Hepatocyte (in vitro differentiated cells): ENCODE measurements at regions not wholly inside any gene's neighbourhood (a gene's known extent, or its start where the extent isn't known, plus 50 kb on each side); places are given as distances from the start of the nearest gene placed in this dataset.

Source experiments
- DNase-seq: peaks from one replicate; pipeline ENCODE4 v3.0.0-alpha.2; 2016; ENCODE audit warnings: low spot score
- H2AFZ ChIP-seq: fragments of 200-600 bp; sonication (generic); 2 replicates; pipeline ENCODE4 v1.6.0; 2016; ENCODE audit warnings: antibody characterized with exemption, mild to moderate bottlenecking
- H3K27ac ChIP-seq: fragments of 200-600 bp; sonication (generic); 2 replicates; pipeline ENCODE4 v1.5.1; 2016; ENCODE audit warnings: mild to moderate bottlenecking
- H3K27me3 ChIP-seq: fragments of 200-600 bp; sonication (generic); 2 replicates; pipeline ENCODE4 v1.6.1; 2016
- H3K36me3 ChIP-seq: fragments of 200-600 bp; sonication (generic); replicated peaks from 2 replicates; pipeline ENCODE4 v1.5.1; 2016; ENCODE audit warnings: low read depth; ENCODE audit not compliant: insufficient read depth
- H3K4me1 ChIP-seq: fragments of 200-600 bp; sonication (generic); 2 replicates; pipeline ENCODE4 v1.5.1; 2016; ENCODE audit warnings: mild to moderate bottlenecking, moderate library complexity; ENCODE audit not compliant: insufficient read depth
- H3K4me2 ChIP-seq: fragments of 200-600 bp; sonication (generic); 2 replicates; pipeline ENCODE4 v1.6.0; 2016
- H3K4me3 ChIP-seq: fragments of 200-600 bp; sonication (generic); 2 replicates; pipeline ENCODE4 v1.5.1; 2016; ENCODE audit warnings: mild to moderate bottlenecking
- H3K79me2 ChIP-seq: fragments of 200-600 bp; sonication (generic); 2 replicates; pipeline ENCODE4 v1.6.0; 2017; ENCODE audit warnings: mild to moderate bottlenecking
- H3K9me2 ChIP-seq: fragments of 200-600 bp; sonication (generic); replicated peaks from 2 replicates; pipeline ENCODE4 v1.6.0; 2017; ENCODE audit warnings: mild to moderate bottlenecking; ENCODE audit not compliant: insufficient read depth
- H3K9me3 ChIP-seq: fragments of 200-600 bp; sonication (generic); 2 replicates; pipeline ENCODE4 v1.5.1; 2016; ENCODE audit warnings: low read depth, mild to moderate bottlenecking
- H4K20me1 ChIP-seq: fragments of 200-600 bp; sonication (generic); 2 replicates; pipeline ENCODE4 v1.6.0; 2016; ENCODE audit warnings: mild to moderate bottlenecking; ENCODE audit not compliant: insufficient read depth, poor library complexity, severe bottlenecking
- EZH2 ChIP-seq: fragments of 200-600 bp; sonication (generic); IDR thresholded peaks from 2 replicates; pipeline ENCODE4 v1.6.1; 2016; ENCODE audit warnings: antibody characterized with exemption, mild to moderate bottlenecking, borderline replicate concordance
- EZH2phosphoT487 ChIP-seq: fragments of 200-600 bp; sonication (generic); IDR thresholded peaks from one replicate; pipeline ENCODE4 v1.6.1; 2018; ENCODE audit warnings: antibody characterized with exemption, mild to moderate bottlenecking, low read depth, moderate library complexity; ENCODE audit not compliant: unreplicated experiment, severe bottlenecking
- WGBS: methylation state at CpG from one replicate; pipeline ENCODE4 v1.1.6; 2016; ENCODE audit warnings: low lambda C conversion rate; ENCODE audit errors: missing lambda C conversion rate; 5-methylcytosine and 5-hydroxymethylcytosine counted together
- TF ChIP-seq, protein P1 (sequence below): fragments of 200-600 bp; sonication (generic); IDR thresholded peaks from 2 replicates; pipeline ENCODE4 v1.5.1; 2016; ENCODE audit warnings: antibody characterized with exemption, mild to moderate bottlenecking; ENCODE audit not compliant: poor library complexity

GRCh38 chr2:211133766-211134165, 577.4 kb downstream of the CPS1 start:
- TF ChIP-seq EZH2 (no peak), EZH2phosphoT487 (no peak)
- TF ChIP-seq, protein P1, sequence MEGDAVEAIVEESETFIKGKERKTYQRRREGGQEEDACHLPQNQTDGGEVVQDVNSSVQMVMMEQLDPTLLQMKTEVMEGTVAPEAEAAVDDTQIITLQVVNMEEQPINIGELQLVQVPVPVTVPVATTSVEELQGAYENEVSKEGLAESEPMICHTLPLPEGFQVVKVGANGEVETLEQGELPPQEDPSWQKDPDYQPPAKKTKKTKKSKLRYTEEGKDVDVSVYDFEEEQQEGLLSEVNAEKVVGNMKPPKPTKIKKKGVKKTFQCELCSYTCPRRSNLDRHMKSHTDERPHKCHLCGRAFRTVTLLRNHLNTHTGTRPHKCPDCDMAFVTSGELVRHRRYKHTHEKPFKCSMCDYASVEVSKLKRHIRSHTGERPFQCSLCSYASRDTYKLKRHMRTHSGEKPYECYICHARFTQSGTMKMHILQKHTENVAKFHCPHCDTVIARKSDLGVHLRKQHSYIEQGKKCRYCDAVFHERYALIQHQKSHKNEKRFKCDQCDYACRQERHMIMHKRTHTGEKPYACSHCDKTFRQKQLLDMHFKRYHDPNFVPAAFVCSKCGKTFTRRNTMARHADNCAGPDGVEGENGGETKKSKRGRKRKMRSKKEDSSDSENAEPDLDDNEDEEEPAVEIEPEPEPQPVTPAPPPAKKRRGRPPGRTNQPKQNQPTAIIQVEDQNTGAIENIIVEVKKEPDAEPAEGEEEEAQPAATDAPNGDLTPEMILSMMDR: no peak
- Histone ChIP-seq H3K4me2 (no peak overlapping the region), H2AFZ (no peak overlapping the region), H3K4me1 (no peaks in the 10 kb centered on the region), H3K27me3 (no peaks in the 10 kb centered on the region), H3K9me2 (no peaks in the 10 kb centered on the region), H3K79me2 (no peaks in the 10 kb centered on the region), H4K20me1 (no peaks in the 10 kb centered on the region), H3K9me3 (no peaks in the 10 kb centered on the region), H3K4me3 (no peak overlapping the region), H3K36me3 (no peaks in the 10 kb centered on the region), H3K27ac (no peak overlapping the region)
- WGBS: 84% methylated on average over 1 of the region's 1 CpG
- DNase-seq: no peak

GRCh38 chr2:211138551-211138950, 582.2 kb downstream of the CPS1 start:
- Histone ChIP-seq H3K9me2 (no peaks in the 10 kb centered on the region), H3K4me2 (no peak overlapping the region), H4K20me1 (no peaks in the 10 kb centered on the region), H3K79me2 (no peaks in the 10 kb centered on the region), H3K4me1 (no peaks in the 10 kb centered on the region), H3K36me3 (no peaks in the 10 kb centered on the region), H3K27ac (no peak overlapping the region), H3K9me3 (no peaks in the 10 kb centered on the region), H3K4me3 (no peak overlapping the region), H2AFZ (no peak overlapping the region), H3K27me3 (no peaks in the 10 kb centered on the region)
- TF ChIP-seq, protein P1: no peak
- TF ChIP-seq EZH2: no peak
- no peak for TF ChIP-seq EZH2phosphoT487
- no peak for DNase-seq
- 91% methylated on average over 5 of the region's 5 CpGs for WGBS

DNA sequence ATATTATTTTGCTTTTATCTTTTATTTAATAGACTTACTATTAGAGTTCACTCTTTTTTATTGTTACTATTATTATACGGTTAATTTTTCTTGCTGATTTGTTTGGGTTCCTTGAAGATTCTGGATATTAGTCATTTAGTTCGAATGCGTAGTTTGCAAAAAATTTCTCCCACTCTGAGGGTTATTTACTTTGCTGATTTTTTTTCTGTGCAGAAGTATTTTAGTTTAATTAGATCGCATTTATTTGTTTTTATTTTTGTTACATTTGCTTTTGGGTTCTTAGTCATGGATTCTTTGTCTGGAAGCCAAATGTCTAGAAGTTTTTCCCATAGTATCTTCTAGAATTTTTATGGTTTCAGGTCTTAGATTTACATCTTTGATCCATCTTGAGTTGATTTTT, 585.2 kb downstream of the CPS1 start:
- H3K79me2 ChIP-seq: no peaks in the 10 kb centered on the region
- no peak overlapping the region for H3K4me3 ChIP-seq
- no peaks in the 10 kb centered on the region for H3K36me3 ChIP-seq
- DNase-seq: no peak
- H3K4me1 ChIP-seq: no peaks in the 10 kb centered on the region
- H3K27ac ChIP-seq: no peak overlapping the region
- no peak overlapping the region for H3K4me2 ChIP-seq
- H3K27me3 ChIP-seq: no peaks in the 10 kb centered on the region
- H4K20me1 ChIP-seq: no peaks in the 10 kb centered on the region
- no peak overlapping the region for H2AFZ ChIP-seq
- TF ChIP-seq EZH2phosphoT487 (no peak), EZH2 (no peak)
- TF ChIP-seq, protein P1: no peak
- WGBS: 86% methylated on average over 4 of the region's 4 CpGs
- H3K9me3 ChIP-seq: no peaks in the 10 kb centered on the region
- H3K9me2 ChIP-seq: no peaks in the 10 kb centered on the region

DNA sequence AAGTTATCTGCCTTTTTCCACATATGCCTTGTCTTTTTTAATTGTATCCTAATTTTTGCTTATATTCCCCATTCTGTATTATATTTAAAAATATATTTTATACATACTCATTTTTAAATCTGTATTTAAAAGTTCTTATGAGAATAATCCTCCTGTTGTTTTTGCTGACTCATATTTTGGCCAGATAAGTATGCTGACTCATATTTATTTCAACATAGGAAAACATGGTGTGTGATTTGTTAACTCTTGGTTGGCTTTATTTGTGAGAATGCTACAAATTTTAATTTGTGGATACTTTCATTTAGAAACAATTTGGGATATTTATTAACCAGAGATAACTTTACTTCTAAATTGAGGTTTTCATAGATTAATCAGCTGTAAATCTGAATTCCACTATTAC, 587.7 kb downstream of the CPS1 start:
- H3K4me1 ChIP-seq: no peaks in the 10 kb centered on the region
- H3K27me3 ChIP-seq: no peaks in the 10 kb centered on the region
- no peaks in the 10 kb centered on the region for H3K9me3 ChIP-seq
- H3K4me2 ChIP-seq: no peak overlapping the region
- no peaks in the 10 kb centered on the region for H4K20me1 ChIP-seq
- no peak overlapping the region for H3K4me3 ChIP-seq
- H3K9me2 ChIP-seq: no peaks in the 10 kb centered on the region
- H2AFZ ChIP-seq: no peak overlapping the region
- H3K36me3 ChIP-seq: no peaks in the 10 kb centered on the region
- DNase-seq: no peak
- H3K27ac ChIP-seq: no peak overlapping the region
- no peaks in the 10 kb centered on the region for H3K79me2 ChIP-seq
- TF ChIP-seq EZH2phosphoT487 (no peak), EZH2 (no peak)
- TF ChIP-seq, protein P1: no peak
